IMR-90 (cell line): ENCODE measurements at regions not wholly inside any gene's neighbourhood (a gene's known extent, or its start where the extent isn't known, plus 50 kb on each side); places are given as distances from the start of the nearest gene placed in this dataset.

Experiments used
- ATAC-seq: fragments of 200-7000 bp; cut with Tn5 transposase; 2 replicates; pipeline ENCODE4 v1.9.1; 2020; ENCODE audit warnings: low read depth, mild to moderate bottlenecking, moderate library complexity
- BruUV-seq: library from RNA; stranded (reverse); fragments of 400-500 nt; replicated peaks from 2 replicates; lab custom pipeline; 2021; lab: Mats Ljungman, UMichigan
- CTCF ChIA-PET: fragments of 300-600 bp; formaldehyde crosslinking; extraction: SDS; loops from one replicate; lab custom pipeline; 2021; ENCODE audit warnings: antibody characterized with exemption; lab: Yijun Ruan, JAX
- POLR2A ChIA-PET: fragments of 300-600 bp; sonication (Branson Sonifier 250); formaldehyde crosslinking; loops from one replicate; lab custom pipeline; 2022; ENCODE audit warnings: antibody characterized with exemption; ENCODE audit not compliant: unreplicated experiment; lab: Charles Lee
- DNase-seq: peaks from one replicate; pipeline ENCODE4 v3.0.0; 2013
- H2AFZ ChIP-seq: replicated peaks from 2 replicates; pipeline ENCODE3; 2013; ENCODE audit warnings: low read length, mild to moderate bottlenecking; ENCODE audit not compliant: poor library complexity
- H2AK5ac ChIP-seq: 2 replicates; pipeline ENCODE4 v1.6.1; 2013; ENCODE audit warnings: low read depth, low read length, inconsistent platforms
- H2AK9ac ChIP-seq: replicated peaks from 2 replicates; pipeline ENCODE3; 2013; ENCODE audit warnings: mild to moderate bottlenecking, low read depth, low read length, moderate library complexity; ENCODE audit not compliant: poor library complexity
- H2BK120ac ChIP-seq: 2 replicates; pipeline ENCODE4 v1.6.1; 2013; ENCODE audit warnings: low read depth, low read length, inconsistent platforms
- H2BK15ac ChIP-seq: 3 replicates; pipeline ENCODE4 v1.6.1; 2013; ENCODE audit warnings: low read depth, low read length, inconsistent platforms
- H2BK20ac ChIP-seq: 2 replicates; pipeline ENCODE4 v1.6.1; 2013; ENCODE audit warnings: low read depth, mild to moderate bottlenecking, inconsistent platforms, low read length, moderate library complexity
- H2BK5ac ChIP-seq: 2 replicates; pipeline ENCODE4 v1.6.1; 2013; ENCODE audit warnings: mild to moderate bottlenecking, low read depth, low read length, inconsistent platforms; ENCODE audit not compliant: poor library complexity, severe bottlenecking
- H3K14ac ChIP-seq: replicated peaks from 2 replicates; pipeline ENCODE4 v1.6.1; 2013; ENCODE audit warnings: low read depth, low read length, inconsistent platforms
- H3K18ac ChIP-seq: 2 replicates; pipeline ENCODE4 v1.6.1; 2013; ENCODE audit warnings: low read depth, low read length, control low read depth
- H3K23ac ChIP-seq: 2 replicates; pipeline ENCODE4 v1.6.1; 2013; ENCODE audit warnings: low read depth, low read length, inconsistent platforms
- H3K27ac ChIP-seq: 2 replicates; pipeline ENCODE4 v1.5.1; 2013; ENCODE audit warnings: mild to moderate bottlenecking, control low read depth, low read length; ENCODE audit not compliant: insufficient read depth
- H3K27me3 ChIP-seq: 2 replicates; pipeline ENCODE4 v1.6.1; 2013; ENCODE audit warnings: low read length; ENCODE audit not compliant: control insufficient read depth, insufficient read depth
- H3K36me3 ChIP-seq: 2 replicates; pipeline ENCODE4 v1.6.1; 2013; ENCODE audit warnings: low read length, mixed read lengths; ENCODE audit not compliant: control insufficient read depth, insufficient read depth
- H3K4ac ChIP-seq: 2 replicates; pipeline ENCODE4 v1.6.1; 2013; ENCODE audit warnings: low read depth, low read length, inconsistent platforms
- H3K4me1 ChIP-seq: 2 replicates; pipeline ENCODE4 v1.6.1; 2013; ENCODE audit warnings: low read length, mixed read lengths; ENCODE audit not compliant: control insufficient read depth, insufficient read depth
- H3K4me2 ChIP-seq: 2 replicates; pipeline ENCODE4 v1.6.1; 2013; ENCODE audit warnings: low read depth, mild to moderate bottlenecking, control low read depth, low read length, moderate library complexity
- H3K4me3 ChIP-seq: 2 replicates; pipeline ENCODE4 v1.5.1; 2013; ENCODE audit warnings: low read depth, mild to moderate bottlenecking, control low read depth, low read length, moderate library complexity; ENCODE audit not compliant: insufficient read depth
- H3K56ac ChIP-seq: 2 replicates; pipeline ENCODE4 v1.6.1; 2013; ENCODE audit warnings: low read length, inconsistent platforms; ENCODE audit not compliant: insufficient read depth; ENCODE audit errors: extremely low read depth
- H3K79me1 ChIP-seq, 2 experiments: 2 replicates each; pipeline ENCODE4 v1.6.1; 2013; ENCODE audit warnings: low read length in 2 of 2, inconsistent platforms in 1 of 2, low read depth in 1 of 2
- H3K9ac ChIP-seq: 2 replicates; pipeline ENCODE4 v1.6.1; 2013; ENCODE audit warnings: low read depth, low read length, control low read depth
- H3K9me1 ChIP-seq: 2 replicates; pipeline ENCODE4 v1.6.1; 2013; ENCODE audit warnings: low read length, inconsistent platforms; ENCODE audit not compliant: insufficient read depth
- H3K9me3 ChIP-seq: 2 replicates; pipeline ENCODE4 v1.6.1; 2013; ENCODE audit warnings: low read length; ENCODE audit not compliant: control insufficient read depth, insufficient read depth
- H4K20me1 ChIP-seq: 2 replicates; pipeline ENCODE4 v1.6.1; 2013; ENCODE audit warnings: low read length, inconsistent platforms; ENCODE audit not compliant: insufficient read depth
- H4K5ac ChIP-seq: 2 replicates; pipeline ENCODE4 v1.6.1; 2013; ENCODE audit warnings: mild to moderate bottlenecking, low read depth, low read length, control low read depth
- H4K8ac ChIP-seq, 2 experiments: 2 replicates each; pipeline ENCODE4 v1.6.1; 2013; ENCODE audit warnings: low read depth in 2 of 2, low read length in 2 of 2, control low read depth in 1 of 2, inconsistent platforms in 1 of 2
- H4K91ac ChIP-seq: 2 replicates; pipeline ENCODE4 v1.6.1; 2013; ENCODE audit warnings: low read depth, low read length, inconsistent platforms; ENCODE audit not compliant: insufficient read depth
- BHLHE40 ChIP-seq: fragments of 150-350 bp; IDR thresholded peaks from 2 replicates; pipeline ENCODE4 v1.6.1; 2016; ENCODE audit warnings: mild to moderate bottlenecking, low read depth, low read length
- CEBPB ChIP-seq: IDR thresholded peaks from 2 replicates; pipeline ENCODE4 v1.6.1; 2012; ENCODE audit warnings: low read depth, low read length, improper control_type of control experiment
- CHD1 ChIP-seq: IDR thresholded peaks from 2 replicates; pipeline ENCODE4 v1.6.1; 2012; ENCODE audit warnings: low read depth, low read length, improper control_type of control experiment
- FOS ChIP-seq: fragments of 150-350 bp; IDR thresholded peaks from 2 replicates; pipeline ENCODE4 v1.6.1; 2016; ENCODE audit warnings: low read depth, low read length
- MAFK ChIP-seq: IDR thresholded peaks from 2 replicates; pipeline ENCODE4 v1.6.1; 2012; ENCODE audit warnings: low read depth, low read length, improper control_type of control experiment
- MAZ ChIP-seq: IDR thresholded peaks from 2 replicates; pipeline ENCODE4 v1.6.1; 2012; ENCODE audit warnings: low read depth, mild to moderate bottlenecking, low read length, improper control_type of control experiment, moderate library complexity, borderline replicate concordance
- MXI1 ChIP-seq: IDR thresholded peaks from 2 replicates; pipeline ENCODE4 v1.6.1; 2012; ENCODE audit warnings: low read depth, mild to moderate bottlenecking, low read length, moderate library complexity, borderline replicate concordance
- NFE2L2 ChIP-seq: fragments of 150-350 bp; IDR thresholded peaks from 2 replicates; pipeline ENCODE4 v1.6.1; 2016; ENCODE audit warnings: low read depth, mild to moderate bottlenecking, low read length
- POLR2A ChIP-seq: IDR thresholded peaks from 2 replicates; pipeline ENCODE4 v1.6.1; 2012; ENCODE audit warnings: mild to moderate bottlenecking, low read depth, low read length
- RAD21 ChIP-seq: IDR thresholded peaks from 2 replicates; pipeline ENCODE4 v1.6.1; 2012; ENCODE audit warnings: low read length, improper control_type of control experiment
- RCOR1 ChIP-seq: IDR thresholded peaks from 2 replicates; pipeline ENCODE4 v1.6.1; 2012; ENCODE audit warnings: mild to moderate bottlenecking, low read length, improper control_type of control experiment; ENCODE audit not compliant: insufficient replicate concordance
- RFX5 ChIP-seq: IDR thresholded peaks from 2 replicates; pipeline ENCODE4 v1.8.0; 2012; ENCODE audit warnings: low read depth, mild to moderate bottlenecking, low read length, moderate library complexity
- SMC3 ChIP-seq: fragments of 150-350 bp; IDR thresholded peaks from 2 replicates; pipeline ENCODE4 v1.6.1; 2016; ENCODE audit warnings: low read depth, mild to moderate bottlenecking, antibody characterized with exemption, low read length, moderate library complexity
- WGBS, 2 experiments: methylation state at CpG; one replicate each; pipeline versions ENCODE4 v1.1.5 to v1.1.7; 2013; ENCODE audit warnings: missing lambda C conversion rate in 2 of 2; ENCODE audit not compliant: insufficient read length in 1 of 2; ENCODE audit errors: extremely low coverage in 2 of 2; 5-methylcytosine and 5-hydroxymethylcytosine counted together
- dilution Hi-C: fragments of 300-500 bp; cut with HindIII; formaldehyde crosslinking; loops from one replicate; pipeline ENCODE4 v1.14.3; 2018; ENCODE audit warnings: low sequenced_read_pairs; ENCODE audit not compliant: unreplicated experiment
- in situ Hi-C: fragments of 300-500 bp; cut with MboI; formaldehyde crosslinking; loops from 3 replicates; pipeline ENCODE4 v1.14.3; 2019; ENCODE audit warnings: low sequenced_read_pairs, inconsistent platforms, mixed read lengths
- intact Hi-C: fragments of 100-400 bp; cut with micrococcal nuclease; formaldehyde crosslinking; loops from 2 replicates; pipeline ENCODE4 v1.10.0; 2022
- TF ChIP-seq, protein P1 (sequence below): fragments of 150-350 bp; IDR thresholded peaks from 2 replicates; pipeline ENCODE4 v1.6.1; 2016; ENCODE audit warnings: low read depth, mild to moderate bottlenecking, low read length, moderate library complexity, borderline replicate concordance
- TF ChIP-seq, protein P2 (sequence below): fragments of 150-350 bp; IDR thresholded peaks from 2 replicates; pipeline ENCODE4 v1.6.1; 2017; ENCODE audit warnings: mild to moderate bottlenecking, antibody characterized with exemption, low read length, low read depth
- TF ChIP-seq, protein P3 (sequence below): conservative IDR thresholded peaks from 2 replicates; pipeline ENCODE4 v1.5.1; 2012; ENCODE audit warnings: mild to moderate bottlenecking, low read depth, low read length, improper control_type of control experiment

DNA sequence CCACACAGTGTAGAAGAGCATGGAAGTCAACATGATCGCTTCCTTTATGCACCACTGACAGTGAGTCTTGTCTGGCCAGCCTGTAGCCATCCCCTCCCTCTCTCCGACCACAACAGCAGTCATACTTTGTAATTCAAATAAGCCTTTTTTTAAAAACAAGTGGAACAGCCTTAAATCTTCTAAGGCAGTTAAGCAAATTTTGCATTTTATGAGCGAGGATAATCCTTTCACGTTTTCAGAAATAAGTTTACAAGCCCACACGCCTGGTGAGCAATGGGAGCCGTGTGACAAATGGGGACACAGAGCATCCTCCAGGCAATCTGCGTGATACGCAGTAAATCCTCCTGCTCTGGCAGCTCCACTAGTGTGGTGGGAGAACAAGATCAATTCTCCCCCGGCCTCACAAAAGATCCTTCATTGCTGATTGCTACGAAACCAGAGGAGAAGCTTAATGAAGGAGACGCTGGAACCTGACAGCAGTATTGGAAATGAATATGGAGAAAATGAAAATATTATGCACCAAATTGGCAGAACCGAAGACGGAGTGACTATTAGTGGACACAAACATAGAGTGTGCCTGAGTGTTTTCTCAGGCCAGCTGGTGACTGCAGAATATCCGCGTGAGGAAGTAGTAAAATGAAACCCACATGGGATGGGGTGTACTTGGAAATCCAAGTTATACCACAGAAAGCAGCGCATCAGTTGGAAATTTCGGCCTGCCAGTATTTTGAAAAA lies 104.2 kb upstream of the CDCA7L start:
- H3K9ac ChIP-seq, result no peak overlapping the region
- no peak overlapping the region for H3K14ac ChIP-seq
- H3K18ac ChIP-seq, result no peak overlapping the region
- no peak overlapping the region for H4K5ac ChIP-seq
- H3K4me2 ChIP-seq, result no peak overlapping the region
- ChIA-PET CTCF (no interaction called here), POLR2A (no interaction called here)
- no peak overlapping the region for H4K91ac ChIP-seq
- no peak overlapping the region for H2BK15ac ChIP-seq
- no peaks in the 10 kb centered on the region for H3K79me1 ChIP-seq
- dilution Hi-C loops, result no loop called here
- H4K20me1 ChIP-seq, result no peaks in the 10 kb centered on the region
- no peaks in the 10 kb centered on the region for H3K9me1 ChIP-seq
- no peak overlapping the region for H2BK20ac ChIP-seq
- H3K23ac ChIP-seq, result no peak overlapping the region
- no peak overlapping the region for H2AK9ac ChIP-seq
- no peak for DNase-seq
- no peaks in the 10 kb centered on the region for H3K36me3 ChIP-seq
- H3K4me1 ChIP-seq, result no peaks in the 10 kb centered on the region
- ATAC-seq, result no peak
- H2BK120ac ChIP-seq, result no peak overlapping the region
- H3K4me3 ChIP-seq, result no peak overlapping the region
- H3K27ac ChIP-seq, result no peak overlapping the region
- no peaks in the 10 kb centered on the region for H3K27me3 ChIP-seq
- H3K9me3 ChIP-seq, result no peaks in the 10 kb centered on the region
- H2AFZ ChIP-seq, result no peak overlapping the region
- no peak overlapping the region for H3K56ac ChIP-seq
- WGBS, 2 experiments, result 87% methylated on average over 4 of the region's 17 CpGs; no CpG with 5 or more reads in 1 of the 2 experiments
- H4K8ac ChIP-seq, result no peak overlapping the region
- TF ChIP-seq MXI1, result no peak
- TF ChIP-seq BHLHE40, result no peak
- TF ChIP-seq SMC3, result no peak
- TF ChIP-seq FOS, result no peak
- TF ChIP-seq RCOR1, result no peak
- TF ChIP-seq, protein P1, sequence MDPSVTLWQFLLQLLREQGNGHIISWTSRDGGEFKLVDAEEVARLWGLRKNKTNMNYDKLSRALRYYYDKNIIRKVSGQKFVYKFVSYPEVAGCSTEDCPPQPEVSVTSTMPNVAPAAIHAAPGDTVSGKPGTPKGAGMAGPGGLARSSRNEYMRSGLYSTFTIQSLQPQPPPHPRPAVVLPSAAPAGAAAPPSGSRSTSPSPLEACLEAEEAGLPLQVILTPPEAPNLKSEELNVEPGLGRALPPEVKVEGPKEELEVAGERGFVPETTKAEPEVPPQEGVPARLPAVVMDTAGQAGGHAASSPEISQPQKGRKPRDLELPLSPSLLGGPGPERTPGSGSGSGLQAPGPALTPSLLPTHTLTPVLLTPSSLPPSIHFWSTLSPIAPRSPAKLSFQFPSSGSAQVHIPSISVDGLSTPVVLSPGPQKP, result no peak
- TF ChIP-seq CEBPB, result no peak
- no peak for TF ChIP-seq MAFK
- no peak for TF ChIP-seq NFE2L2
- TF ChIP-seq, protein P2, sequence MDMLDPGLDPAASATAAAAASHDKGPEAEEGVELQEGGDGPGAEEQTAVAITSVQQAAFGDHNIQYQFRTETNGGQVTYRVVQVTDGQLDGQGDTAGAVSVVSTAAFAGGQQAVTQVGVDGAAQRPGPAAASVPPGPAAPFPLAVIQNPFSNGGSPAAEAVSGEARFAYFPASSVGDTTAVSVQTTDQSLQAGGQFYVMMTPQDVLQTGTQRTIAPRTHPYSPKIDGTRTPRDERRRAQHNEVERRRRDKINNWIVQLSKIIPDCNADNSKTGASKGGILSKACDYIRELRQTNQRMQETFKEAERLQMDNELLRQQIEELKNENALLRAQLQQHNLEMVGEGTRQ, result no peak
- no peak for TF ChIP-seq POLR2A
- no peak for TF ChIP-seq CHD1
- TF ChIP-seq RFX5, result no peak
- TF ChIP-seq, protein P3, sequence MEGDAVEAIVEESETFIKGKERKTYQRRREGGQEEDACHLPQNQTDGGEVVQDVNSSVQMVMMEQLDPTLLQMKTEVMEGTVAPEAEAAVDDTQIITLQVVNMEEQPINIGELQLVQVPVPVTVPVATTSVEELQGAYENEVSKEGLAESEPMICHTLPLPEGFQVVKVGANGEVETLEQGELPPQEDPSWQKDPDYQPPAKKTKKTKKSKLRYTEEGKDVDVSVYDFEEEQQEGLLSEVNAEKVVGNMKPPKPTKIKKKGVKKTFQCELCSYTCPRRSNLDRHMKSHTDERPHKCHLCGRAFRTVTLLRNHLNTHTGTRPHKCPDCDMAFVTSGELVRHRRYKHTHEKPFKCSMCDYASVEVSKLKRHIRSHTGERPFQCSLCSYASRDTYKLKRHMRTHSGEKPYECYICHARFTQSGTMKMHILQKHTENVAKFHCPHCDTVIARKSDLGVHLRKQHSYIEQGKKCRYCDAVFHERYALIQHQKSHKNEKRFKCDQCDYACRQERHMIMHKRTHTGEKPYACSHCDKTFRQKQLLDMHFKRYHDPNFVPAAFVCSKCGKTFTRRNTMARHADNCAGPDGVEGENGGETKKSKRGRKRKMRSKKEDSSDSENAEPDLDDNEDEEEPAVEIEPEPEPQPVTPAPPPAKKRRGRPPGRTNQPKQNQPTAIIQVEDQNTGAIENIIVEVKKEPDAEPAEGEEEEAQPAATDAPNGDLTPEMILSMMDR, result no peak
- no peak for TF ChIP-seq RAD21
- TF ChIP-seq MAZ, result no peak
- H2BK5ac ChIP-seq, result no peak overlapping the region
- in situ Hi-C loops, result no loop called here
- H3K4ac ChIP-seq, result no peak overlapping the region
- H2AK5ac ChIP-seq, result no peak overlapping the region
- intact Hi-C loops, result no loop called here
- no TSS peak for BruUV-seq
